GM12878 (cell line): ENCODE measurements at regions not wholly inside any gene's neighbourhood (a gene's known extent, or its start where the extent isn't known, plus 50 kb on each side); places are given as distances from the start of the nearest gene placed in this dataset.

ENCODE experiments used
- ATAC-seq: fragments of 200-7000 bp; cut with Tn5 transposase; 3 replicates; pipeline ENCODE4 v1.9.1; 2020; ENCODE audit warnings: mild to moderate bottlenecking, moderate library complexity
- BruUV-seq: library from RNA; stranded (reverse); fragments of 400-500 nt; replicated peaks from 2 replicates; lab custom pipeline; 2021; lab: Mats Ljungman, UMichigan
- CTCF ChIA-PET: fragments of 300-600 bp; sonication (Branson Sonifier 250); formaldehyde crosslinking; extraction: SDS; loops from one replicate; lab custom pipeline; 2021; ENCODE audit warnings: inconsistent platforms; lab: Yijun Ruan, JAX
- POLR2A ChIA-PET: fragments of 350-600 bp; formaldehyde crosslinking; extraction: SDS; loops from one replicate; lab custom pipeline; 2021; ENCODE audit warnings: inconsistent platforms; lab: Charles Lee
- RAD21 ChIA-PET: fragments of 300-600 bp; sonication (Branson Sonifier 250); formaldehyde crosslinking; loops from one replicate; lab custom pipeline; 2023; ENCODE audit warnings: antibody characterized with exemption; ENCODE audit not compliant: unreplicated experiment; lab: Charles Lee
- SMC1A ChIA-PET: fragments of 300-600 bp; sonication (Branson Sonifier 250); formaldehyde crosslinking; loops from one replicate; lab custom pipeline; 2023; ENCODE audit not compliant: unreplicated experiment, uncharacterized antibody; lab: Charles Lee
- DNase-seq: peaks from one replicate; pipeline ENCODE4 v3.0.0-alpha.2; 2011; ENCODE audit warnings: low read depth, low spot score
- FAIRE-seq: peaks from 3 replicates; lab custom pipeline; 2011; peaks lifted over from hg19 to GRCh38; lab: Jason Lieb, UNC
- H2AFZ ChIP-seq: 2 replicates; pipeline ENCODE4 v1.6.0; 2011; ENCODE audit warnings: low read depth, low read length, control low read depth; ENCODE audit not compliant: control insufficient read depth
- H3K27ac ChIP-seq: 2 replicates; pipeline ENCODE4 v1.5.1; 2011; ENCODE audit warnings: control low read depth; ENCODE audit not compliant: control insufficient read depth, insufficient read depth
- H3K27me3 ChIP-seq, 2 experiments: replicated peaks in 1 of 2; 2 replicates each; pipeline versions ENCODE4 v1.6.0 to v1.6.1; 2011; ENCODE audit warnings: low read length in 1 of 2; ENCODE audit not compliant: control insufficient read depth in 2 of 2, insufficient read depth in 2 of 2
- H3K36me3 ChIP-seq, 2 experiments: 2 replicates each; pipeline ENCODE4 v1.5.1; 2011; ENCODE audit warnings: low read length in 1 of 2; ENCODE audit not compliant: control insufficient read depth in 2 of 2, insufficient read depth in 2 of 2
- H3K4me1 ChIP-seq: 2 replicates; pipeline ENCODE4 v1.6.1; 2011; ENCODE audit warnings: mild to moderate bottlenecking, low read length, moderate library complexity, mixed read lengths; ENCODE audit not compliant: control insufficient read depth, insufficient read depth
- H3K4me2 ChIP-seq: 2 replicates; pipeline ENCODE4 v1.6.0; 2011; ENCODE audit warnings: control low read depth; ENCODE audit not compliant: control insufficient read depth, insufficient read depth
- H3K4me3 ChIP-seq: fragments of 200-600 bp; sonication (generic); 2 replicates; pipeline ENCODE4 v1.5.1; 2016
- H3K79me2 ChIP-seq: 2 replicates; pipeline ENCODE4 v1.6.0; 2011; ENCODE audit warnings: low read length; ENCODE audit not compliant: control insufficient read depth, insufficient read depth
- H3K9ac ChIP-seq: 2 replicates; pipeline ENCODE4 v1.8.0; 2011; ENCODE audit warnings: low read length, control low read depth, mixed read lengths; ENCODE audit not compliant: control insufficient read depth, insufficient read depth
- H3K9me3 ChIP-seq: replicated peaks from 3 replicates; pipeline ENCODE4 v1.5.1; 2011; ENCODE audit warnings: mild to moderate bottlenecking, low read length; ENCODE audit not compliant: control insufficient read depth, insufficient read depth
- H4K20me1 ChIP-seq: 2 replicates; pipeline ENCODE4 v1.6.0; 2011; ENCODE audit not compliant: control insufficient read depth, insufficient read depth
- BHLHE40 ChIP-seq, 2 experiments: fragments of 450-650 bp in 1 of 2; IDR thresholded peaks; 2 replicates each; pipeline ENCODE4 v1.6.1; 2011 to 2017; ENCODE audit warnings: low read depth in 2 of 2, borderline replicate concordance in 1 of 2, improper control_type of control experiment in 1 of 2, low read length in 1 of 2, mild to moderate bottlenecking in 1 of 2
- CREB1 ChIP-seq: IDR thresholded peaks from 2 replicates; pipeline ENCODE4 v1.6.1; 2012; ENCODE audit warnings: low read depth, mild to moderate bottlenecking, inconsistent platforms
- ETV6 ChIP-seq, 2 experiments: fragments of 450-650 bp in 1 of 2; IDR thresholded peaks in 1 of 2; conservative IDR thresholded peaks in 1 of 2; 2 replicates each; pipeline ENCODE4 v1.6.1; 2014; ENCODE audit warnings: antibody characterized with exemption in 1 of 2, borderline replicate concordance in 1 of 2, low read depth in 1 of 2, mild to moderate bottlenecking in 1 of 2, moderate library complexity in 1 of 2
- HDAC6 ChIP-seq: fragments of 200-600 bp; sonication (generic); IDR thresholded peaks from one replicate; pipeline ENCODE4 v1.8.0; 2017; ENCODE audit warnings: antibody characterized with exemption; ENCODE audit not compliant: unreplicated experiment
- JUND ChIP-seq: IDR thresholded peaks from 2 replicates; pipeline ENCODE4 v1.6.1; 2012; ENCODE audit warnings: low read depth, mild to moderate bottlenecking, low read length, improper control_type of control experiment, moderate library complexity
- KLF5 ChIP-seq: fragments of 450-650 bp; IDR thresholded peaks from 2 replicates; pipeline ENCODE4 v1.6.1; 2014; ENCODE audit warnings: mild to moderate bottlenecking; ENCODE audit not compliant: partially characterized antibody
- MTA3 ChIP-seq: IDR thresholded peaks from 2 replicates; pipeline ENCODE4 v1.6.1; 2012; ENCODE audit warnings: low read length, inconsistent platforms, borderline replicate concordance
- NR2C1 ChIP-seq: fragments of 450-650 bp; IDR thresholded peaks from 2 replicates; pipeline ENCODE4 v1.6.1; 2017; ENCODE audit warnings: antibody characterized with exemption, mild to moderate bottlenecking, moderate library complexity
- PAX8 ChIP-seq: fragments of 450-650 bp; IDR thresholded peaks from 2 replicates; pipeline ENCODE4 v1.6.1; 2017; ENCODE audit warnings: mild to moderate bottlenecking, moderate library complexity
- RAD21 ChIP-seq: IDR thresholded peaks from 2 replicates; pipeline ENCODE4 v1.6.1; 2011; ENCODE audit warnings: mild to moderate bottlenecking, low read depth, low read length, moderate library complexity; ENCODE audit not compliant: insufficient read depth
- RCOR1 ChIP-seq: conservative IDR thresholded peaks from 2 replicates; pipeline ENCODE4 v1.6.1; 2012; ENCODE audit warnings: low read depth, low read length, improper control_type of control experiment
- SMAD1 ChIP-seq: fragments of 450-650 bp; IDR thresholded peaks from 2 replicates; pipeline ENCODE4 v1.6.1; 2018; ENCODE audit warnings: mild to moderate bottlenecking, low read depth; ENCODE audit not compliant: partially characterized antibody
- SMC3 ChIP-seq: IDR thresholded peaks from 2 replicates; pipeline ENCODE4 v1.6.1; 2011; ENCODE audit warnings: low read length, improper control_type of control experiment, borderline replicate concordance
- TCF3 ChIP-seq: IDR thresholded peaks from 2 replicates; pipeline ENCODE4 v1.6.1; 2012; ENCODE audit warnings: low read depth, mild to moderate bottlenecking, low read length, borderline replicate concordance; ENCODE audit not compliant: insufficient read depth
- ZNF207 ChIP-seq: fragments of 450-650 bp; IDR thresholded peaks from 2 replicates; pipeline ENCODE4 v1.6.1; 2014; ENCODE audit warnings: antibody characterized with exemption, mild to moderate bottlenecking, borderline replicate concordance
- ZZZ3 ChIP-seq: IDR thresholded peaks from 2 replicates; pipeline ENCODE4 v1.6.1; 2011; ENCODE audit warnings: low read depth; ENCODE audit not compliant: control insufficient read depth, insufficient read length
- WGBS: methylation state at CpG from one replicate; pipeline ENCODE4 v1.1.6; 2016; ENCODE audit warnings: low lambda C conversion rate; ENCODE audit not compliant: insufficient replicate concordance, insufficient coverage; ENCODE audit errors: missing lambda C conversion rate; 5-methylcytosine and 5-hydroxymethylcytosine counted together
- in situ Hi-C: fragments of 300-500 bp; cut with MboI; formaldehyde crosslinking; loops from 9 replicates; pipeline ENCODE4 v1.14.3; 2018; ENCODE audit warnings: mixed read lengths
- intact Hi-C: fragments of 100-400 bp; cut with micrococcal nuclease; formaldehyde crosslinking; loops from one replicate; pipeline ENCODE4 v1.14.2; 2022; ENCODE audit not compliant: unreplicated experiment
- TF ChIP-seq, protein P1 (sequence below): IDR thresholded peaks from 2 replicates; pipeline ENCODE4 v1.6.1; 2012; ENCODE audit warnings: low read depth, low read length, improper control_type of control experiment

DNA sequence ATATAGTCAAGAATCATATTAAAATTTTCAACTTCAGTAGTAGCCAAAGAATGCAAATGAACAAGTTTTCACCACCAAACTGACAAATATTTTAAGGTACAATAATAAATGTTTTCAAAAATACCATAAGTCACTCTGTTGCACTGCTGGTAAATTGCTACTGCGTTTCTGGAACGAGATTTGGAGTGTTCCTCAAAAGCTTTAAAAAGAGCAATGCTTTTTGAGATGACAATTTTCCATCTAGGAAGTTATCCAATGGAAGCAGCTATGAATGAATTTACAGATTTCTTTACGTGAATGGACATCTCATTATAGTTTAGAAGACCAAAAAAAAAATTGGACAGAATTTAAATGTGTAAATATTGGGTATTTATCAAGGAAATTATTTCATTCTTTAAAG, 173.2 kb upstream of the OR13F1 start:
- ChIA-PET RAD21 (no interaction called here), CTCF (no interaction called here), POLR2A (no interaction called here), SMC1A (no interaction called here)
- Histone ChIP-seq H3K79me2 (no peaks in the 10 kb centered on the region), H4K20me1 (no peaks in the 10 kb centered on the region), H3K9ac (no peak overlapping the region), H3K4me2 (no peak overlapping the region), H3K27ac (no peak overlapping the region), H2AFZ (no peak overlapping the region), H3K4me1 (no peaks in the 10 kb centered on the region), H3K36me3 (no peaks in the 10 kb centered on the region), H3K4me3 (no peak overlapping the region), H3K9me3 (no peaks in the 10 kb centered on the region), H3K27me3 (no peaks in the 10 kb centered on the region)
- ATAC-seq (no peak), FAIRE-seq (no peak), DNase-seq (no peak)
- in situ Hi-C loops (no loop called here), intact Hi-C loops (no loop called here)
- 0% methylated on average over 3 of the region's 3 CpGs for WGBS
- BruUV-seq, result no TSS peak
- TF ChIP-seq SMAD1, result no peak
- no peak for TF ChIP-seq HDAC6
- TF ChIP-seq TCF3, result no peak
- no peak for TF ChIP-seq RCOR1
- no peak for TF ChIP-seq PAX8
- no peak for TF ChIP-seq ZZZ3
- no peak for TF ChIP-seq ZNF207
- TF ChIP-seq ETV6 (conservative IDR thresholded peaks at IDR 0.05 in 1 of 2, IDR thresholded peaks at IDR 0.05 in 1 of 2; ENCODE audit: borderline replicate concordance in 1 of 2, low read depth in 1 of 2), result no peak
- TF ChIP-seq MTA3, result no peak
- TF ChIP-seq NR2C1, result no peak
- TF ChIP-seq RAD21, result no peak
- TF ChIP-seq SMC3, result no peak
- no peak for TF ChIP-seq BHLHE40 (IDR thresholded peaks at IDR 0.05; ENCODE audit: borderline replicate concordance in 1 of 2, low read depth in 2 of 2, low read length in 1 of 2)
- no peak for TF ChIP-seq CREB1
- no peak for TF ChIP-seq KLF5
- TF ChIP-seq JUND, result no peak
- TF ChIP-seq, protein P1, sequence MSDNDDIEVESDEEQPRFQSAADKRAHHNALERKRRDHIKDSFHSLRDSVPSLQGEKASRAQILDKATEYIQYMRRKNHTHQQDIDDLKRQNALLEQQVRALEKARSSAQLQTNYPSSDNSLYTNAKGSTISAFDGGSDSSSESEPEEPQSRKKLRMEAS, result no peak
